GM19372 (cell line): ENCODE measurements at regions not wholly inside any gene's neighbourhood (a gene's known extent, or its start where the extent isn't known, plus 50 kb on each side); places are given as distances from the start of the nearest gene placed in this dataset.
"Not testable (repeated sequence)": the region's sequence is repeated elsewhere in the genome, so short reads cannot be mapped to it uniquely, and the experiment has no call there.

Experiments
- ATAC-seq: cut with Tn5 transposase; IDR thresholded peaks from one replicate; pipeline ENCODE4 v1.9.1; 2021; ENCODE audit warnings: mild to moderate bottlenecking, low read depth, moderate library complexity; ENCODE audit not compliant: unreplicated experiment

GRCh38 chr6:81063891-81064290, 688.6 kb downstream of the TENT5A start:
- ATAC-seq: no peak

GRCh38 chr6:81054036-81054435, 698.4 kb downstream of the TENT5A start:
- ATAC-seq: no peak

GRCh38 chr6:81051952-81052351, 700.5 kb downstream of the TENT5A start:
- ATAC-seq: no peak

- no peak for ATAC-seq
Measured at GRCh38 chr6:81049425-81050042, 702.9 kb downstream of the TENT5A start.

GRCh38 chr6:81031416-81031815, 721.1 kb downstream of the TENT5A start:
- ATAC-seq: no peak

- no peak for ATAC-seq
Measured at GRCh38 chr6:81026041-81026553, 726.4 kb downstream of the TENT5A start.

GRCh38 chr6:81023709-81024108, 728.8 kb downstream of the TENT5A start:
- no peak for ATAC-seq

- ATAC-seq: no peak
Measured at GRCh38 chr6:81023007-81023582, 729.4 kb downstream of the TENT5A start.

GRCh38 chr6:81017586-81017985, 734.9 kb downstream of the TENT5A start:
- not testable (repeated sequence) for ATAC-seq

- ATAC-seq: no peak
Measured at GRCh38 chr6:81003894-81004293, 748.6 kb downstream of the TENT5A start.

GRCh38 chr6:81003156-81003555, 749.3 kb downstream of the TENT5A start:
- no peak for ATAC-seq

GRCh38 chr6:81002126-81002525, 750.4 kb downstream of the TENT5A start:
- no peak for ATAC-seq

GRCh38 chr6:80991316-80991715, 761.2 kb downstream of the TENT5A start:
- ATAC-seq: no peak

- no peak for ATAC-seq
Measured at GRCh38 chr6:80988892-80989291, 763.6 kb downstream of the TENT5A start.

- no peak for ATAC-seq
Measured at GRCh38 chr6:80988286-80988685, 764.2 kb downstream of the TENT5A start.

- ATAC-seq: not testable (repeated sequence)
Measured at GRCh38 chr6:80981226-80981625, 771.3 kb downstream of the TENT5A start.

GRCh38 chr6:80976336-80976735, 776.1 kb downstream of the TENT5A start:
- ATAC-seq: no peak

- ATAC-seq: no peak
Measured at GRCh38 chr6:80974579-80974978, 777.9 kb downstream of the TENT5A start.

- no peak for ATAC-seq
Measured at GRCh38 chr6:80969439-80969838, 783.0 kb downstream of the TENT5A start.

GRCh38 chr6:80967609-80968008, 784.9 kb downstream of the TENT5A start:
- no peak for ATAC-seq

GRCh38 chr6:80962382-80962781, 790.1 kb downstream of the TENT5A start:
- no peak for ATAC-seq

- ATAC-seq: no peak
Measured at GRCh38 chr6:80961166-80961565, 791.3 kb downstream of the TENT5A start.
